ENCODE measurements at regions not wholly inside any gene's neighbourhood (a gene's known extent, or its start where the extent isn't known, plus 50 kb on each side); places are given as distances from the start of the nearest gene placed in this dataset.

DNA sequence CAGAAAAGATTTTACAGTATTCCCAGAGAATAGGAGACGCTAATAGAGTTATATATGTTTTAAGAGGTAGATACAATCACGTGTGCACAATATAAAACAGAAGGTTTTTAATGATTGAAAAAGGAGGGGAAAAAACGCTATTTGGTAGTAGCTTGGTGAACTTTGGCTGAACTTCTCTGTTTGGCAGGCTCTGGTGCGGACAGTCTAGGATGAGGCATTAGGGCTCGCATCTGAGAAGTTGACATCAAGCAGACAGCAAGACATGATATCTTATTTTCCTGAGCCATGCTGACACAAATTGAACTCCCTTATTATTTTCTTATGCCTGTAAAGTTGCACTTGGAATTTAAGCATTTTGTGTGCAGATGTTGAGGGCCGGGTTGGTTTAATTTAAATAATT is 176.6 kb downstream of the EN1 start:
- Histone ChIP-seq H3K36me3 (replicated peaks in 1 of 2) (no peaks in the 10 kb centered on the region), H3K4me3 (no peak overlapping the region), H3K27me3 (no peaks in the 10 kb centered on the region), H3K4me1 (replicated peaks in 1 of 2) (no peaks in the 10 kb centered on the region), H3K27ac (no peak overlapping the region), H3K9me3 (replicated peaks in 1 of 3) (no peaks in the 10 kb centered on the region)
- TF ChIP-seq, protein P1, sequence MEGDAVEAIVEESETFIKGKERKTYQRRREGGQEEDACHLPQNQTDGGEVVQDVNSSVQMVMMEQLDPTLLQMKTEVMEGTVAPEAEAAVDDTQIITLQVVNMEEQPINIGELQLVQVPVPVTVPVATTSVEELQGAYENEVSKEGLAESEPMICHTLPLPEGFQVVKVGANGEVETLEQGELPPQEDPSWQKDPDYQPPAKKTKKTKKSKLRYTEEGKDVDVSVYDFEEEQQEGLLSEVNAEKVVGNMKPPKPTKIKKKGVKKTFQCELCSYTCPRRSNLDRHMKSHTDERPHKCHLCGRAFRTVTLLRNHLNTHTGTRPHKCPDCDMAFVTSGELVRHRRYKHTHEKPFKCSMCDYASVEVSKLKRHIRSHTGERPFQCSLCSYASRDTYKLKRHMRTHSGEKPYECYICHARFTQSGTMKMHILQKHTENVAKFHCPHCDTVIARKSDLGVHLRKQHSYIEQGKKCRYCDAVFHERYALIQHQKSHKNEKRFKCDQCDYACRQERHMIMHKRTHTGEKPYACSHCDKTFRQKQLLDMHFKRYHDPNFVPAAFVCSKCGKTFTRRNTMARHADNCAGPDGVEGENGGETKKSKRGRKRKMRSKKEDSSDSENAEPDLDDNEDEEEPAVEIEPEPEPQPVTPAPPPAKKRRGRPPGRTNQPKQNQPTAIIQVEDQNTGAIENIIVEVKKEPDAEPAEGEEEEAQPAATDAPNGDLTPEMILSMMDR (IDR thresholded peaks at IDR 0.05) = no peak
- no peak for TF ChIP-seq POLR2A (IDR thresholded peaks at IDR 0.05)
- peak in 2 of 7 donors; percentile 9 to 29 for DNase-seq
- intact Hi-C loops (cut with DNase I) = no loop called here
- 52 to 60% (median 56%) methylated on average over 6 of the region's 6 CpGs for WGBS, 4 donors

DNA sequence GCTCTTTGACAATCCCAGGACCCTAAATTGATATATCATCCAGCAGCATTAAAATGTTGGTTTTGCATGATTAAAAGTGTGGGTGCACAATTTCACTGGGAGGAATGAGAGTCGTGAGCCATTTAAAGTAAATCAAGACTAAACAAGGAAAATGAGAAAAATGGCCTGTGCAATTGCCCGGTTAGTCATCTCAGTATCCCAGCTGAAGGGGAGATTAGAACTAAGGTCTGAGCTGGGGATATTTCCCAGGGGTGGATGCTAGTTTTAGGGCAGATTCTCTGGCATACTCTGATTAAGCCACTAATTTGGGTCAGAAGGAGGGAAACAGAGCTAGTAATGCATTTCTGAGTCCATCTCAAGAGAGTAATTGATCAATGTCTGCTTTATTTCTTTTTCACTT is 177.2 kb downstream of the EN1 start:
- 65 to 73% (median 71%) methylated on average over 2 of the region's 2 CpGs for WGBS, 4 donors
- no peak for DNase-seq
- H3K27ac ChIP-seq = no peak overlapping the region

DNA sequence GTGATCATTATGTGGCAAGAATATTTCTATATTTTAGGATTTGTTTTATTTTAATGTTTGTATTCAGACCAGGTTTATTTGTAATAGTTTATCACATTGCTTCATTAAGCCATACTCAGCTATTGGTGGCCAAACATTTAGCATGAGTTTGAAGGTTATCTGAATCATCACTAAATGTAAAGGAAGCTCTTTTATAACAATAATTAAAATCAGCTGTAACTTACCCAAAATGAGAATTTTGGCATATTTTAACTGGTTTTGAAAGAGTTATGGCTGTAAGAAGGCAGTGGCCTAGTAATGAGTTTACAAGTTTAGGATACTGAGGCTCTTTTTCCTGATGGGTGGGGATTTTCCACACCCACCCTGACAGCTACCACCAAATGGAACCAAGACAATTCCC is 177.8 kb downstream of the EN1 start:
- H3K27ac ChIP-seq = no peak overlapping the region
- intact Hi-C loops (cut with DNase I) = no loop called here
- no peaks in the 10 kb centered on the region for H3K4me1 ChIP-seq (replicated peaks in 1 of 2)

More for the DNA sequence above, 177.2 kb downstream of the EN1 start:
- intact Hi-C loops (cut with DNase I) = no loop called here
- Histone ChIP-seq H3K9me3 (replicated peaks in 1 of 3) (no peaks in the 10 kb centered on the region), H3K4me3 (no peak overlapping the region), H3K36me3 (replicated peaks in 1 of 2) (no peaks in the 10 kb centered on the region), H3K27me3 (no peaks in the 10 kb centered on the region), H3K4me1 (replicated peaks in 1 of 2) (no peaks in the 10 kb centered on the region)
- no peak for TF ChIP-seq POLR2A (IDR thresholded peaks at IDR 0.05)
- TF ChIP-seq, protein P1 (IDR thresholded peaks at IDR 0.05) = no peak

DNA sequence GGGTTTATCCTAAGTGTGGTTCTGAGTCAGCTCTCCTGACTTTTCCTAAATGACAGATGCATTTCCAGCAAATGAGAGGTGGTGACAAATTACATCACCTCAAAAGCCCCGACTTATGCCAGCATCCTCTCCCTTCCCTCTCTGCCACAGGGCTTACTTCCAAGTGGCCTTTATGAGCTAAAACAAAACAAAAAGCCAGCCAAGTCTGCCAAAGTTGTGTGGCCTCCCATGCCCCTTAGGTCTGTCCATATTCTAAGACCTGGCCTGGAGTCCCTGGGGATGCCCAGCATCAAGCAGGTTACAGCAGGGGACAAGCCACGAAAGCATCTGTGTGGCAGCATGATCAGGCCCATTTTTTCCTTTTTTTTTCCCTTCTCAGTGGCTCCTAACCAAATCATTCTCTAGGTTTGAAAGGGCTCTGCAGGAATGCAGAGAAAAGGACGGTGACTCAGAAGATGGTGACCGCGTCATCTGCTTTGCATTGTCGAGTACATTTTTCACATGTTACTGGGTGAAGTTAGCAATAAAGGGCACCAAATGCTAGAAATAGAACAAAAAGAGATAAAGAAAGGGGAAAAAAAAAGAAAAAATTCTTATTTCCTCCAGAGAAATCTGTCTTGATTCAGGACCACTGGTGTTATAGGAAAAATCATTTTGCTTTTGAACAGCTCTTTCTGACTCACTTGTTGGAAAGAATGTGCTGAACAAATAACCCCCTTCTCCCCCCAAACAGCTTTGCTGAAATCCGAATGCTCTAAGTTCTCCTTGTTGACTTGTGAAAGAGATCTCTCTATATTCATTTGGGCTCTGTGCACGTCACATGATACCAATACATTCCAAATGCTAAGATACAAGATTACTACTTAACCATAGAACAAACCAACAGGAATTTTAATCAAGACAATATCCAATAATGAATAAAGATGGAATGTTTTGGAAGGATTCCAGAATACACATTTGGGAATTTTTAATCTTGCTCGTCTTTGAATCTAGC is 178.7 kb downstream of the EN1 start:
- no peaks in the 10 kb centered on the region for H3K27me3 ChIP-seq
- H3K9me3 ChIP-seq (replicated peaks in 1 of 3) = no peaks in the 10 kb centered on the region
- TF ChIP-seq, protein P1 (IDR thresholded peaks at IDR 0.05) = no peak
- TF ChIP-seq POLR2A (IDR thresholded peaks at IDR 0.05) = no peak
- no peak overlapping the region for H3K4me3 ChIP-seq
- H3K4me1 ChIP-seq (replicated peaks in 1 of 2) = no peaks in the 10 kb centered on the region
- WGBS, 4 donors = 54 to 60% (median 58%) methylated on average over 9 of the region's 9 CpGs
- no peaks in the 10 kb centered on the region for H3K36me3 ChIP-seq (replicated peaks in 1 of 2)
- intact Hi-C loops (cut with DNase I) = no loop called here
- H3K27ac ChIP-seq = peak overlapping the region in 2 of 5 donors; percentile 36 to 41
- DNase-seq = no peak

More for the DNA sequence above, 177.8 kb downstream of the EN1 start:
- Histone ChIP-seq H3K9me3 (replicated peaks in 1 of 3) (no peaks in the 10 kb centered on the region), H3K27me3 (no peaks in the 10 kb centered on the region), H3K4me3 (no peak overlapping the region), H3K36me3 (replicated peaks in 1 of 2) (no peaks in the 10 kb centered on the region)
- no peak for DNase-seq
- TF ChIP-seq POLR2A (IDR thresholded peaks at IDR 0.05) = no peak
- TF ChIP-seq, protein P1 (IDR thresholded peaks at IDR 0.05) = no peak

Data from adrenal gland (tissue), 9 donors.